Testis (tissue), 2 donors: ENCODE measurements at regions not wholly inside any gene's neighbourhood (a gene's known extent, or its start where the extent isn't known, plus 50 kb on each side); places are given as distances from the start of the nearest gene placed in this dataset.

Source experiments
- POLR2A ChIP-seq: fragments of 450-650 bp; IDR thresholded peaks from one replicate; pipeline ENCODE4 v1.6.1; 2017; ENCODE audit warnings: antibody characterized with exemption, mild to moderate bottlenecking, moderate library complexity
- TF ChIP-seq, protein P1 (sequence below), 3 experiments: fragments of 450-650 bp in 2 of 3; fragments of 200-600 bp in 1 of 3; sonication (generic) in 1 of 3; IDR thresholded peaks; one replicate each; pipeline ENCODE4 v1.5.1; 2016 to 2019; ENCODE audit warnings: antibody characterized with exemption in 3 of 3, mild to moderate bottlenecking in 2 of 3, moderate library complexity in 1 of 3

DNA sequence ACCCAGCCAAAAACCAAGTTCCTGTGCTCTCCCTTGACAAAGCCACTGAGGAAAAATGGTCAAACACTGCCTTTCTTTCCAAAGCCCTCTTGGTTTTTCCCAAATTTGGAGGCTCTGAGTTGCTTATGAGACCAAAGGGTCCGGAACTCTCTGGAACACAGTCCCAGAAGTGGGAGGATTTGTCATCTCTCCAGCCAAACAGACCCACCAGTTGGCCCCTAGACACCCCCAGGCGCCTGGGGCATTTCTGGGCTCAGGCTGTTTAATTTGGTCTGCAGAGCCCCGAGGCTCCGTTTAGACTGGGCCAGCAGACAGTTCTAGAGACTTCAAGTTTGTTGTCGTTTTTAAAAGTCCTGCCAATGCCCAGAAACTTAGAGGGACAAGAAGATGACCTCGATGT lies 239.1 kb downstream of the SEC14L1 start:
- TF ChIP-seq, protein P1, sequence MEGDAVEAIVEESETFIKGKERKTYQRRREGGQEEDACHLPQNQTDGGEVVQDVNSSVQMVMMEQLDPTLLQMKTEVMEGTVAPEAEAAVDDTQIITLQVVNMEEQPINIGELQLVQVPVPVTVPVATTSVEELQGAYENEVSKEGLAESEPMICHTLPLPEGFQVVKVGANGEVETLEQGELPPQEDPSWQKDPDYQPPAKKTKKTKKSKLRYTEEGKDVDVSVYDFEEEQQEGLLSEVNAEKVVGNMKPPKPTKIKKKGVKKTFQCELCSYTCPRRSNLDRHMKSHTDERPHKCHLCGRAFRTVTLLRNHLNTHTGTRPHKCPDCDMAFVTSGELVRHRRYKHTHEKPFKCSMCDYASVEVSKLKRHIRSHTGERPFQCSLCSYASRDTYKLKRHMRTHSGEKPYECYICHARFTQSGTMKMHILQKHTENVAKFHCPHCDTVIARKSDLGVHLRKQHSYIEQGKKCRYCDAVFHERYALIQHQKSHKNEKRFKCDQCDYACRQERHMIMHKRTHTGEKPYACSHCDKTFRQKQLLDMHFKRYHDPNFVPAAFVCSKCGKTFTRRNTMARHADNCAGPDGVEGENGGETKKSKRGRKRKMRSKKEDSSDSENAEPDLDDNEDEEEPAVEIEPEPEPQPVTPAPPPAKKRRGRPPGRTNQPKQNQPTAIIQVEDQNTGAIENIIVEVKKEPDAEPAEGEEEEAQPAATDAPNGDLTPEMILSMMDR (IDR thresholded peaks at IDR 0.05) = no peak
- TF ChIP-seq POLR2A = no peak
